ENCODE measurements at regions not wholly inside any gene's neighbourhood (a gene's known extent, or its start where the extent isn't known, plus 50 kb on each side); places are given as distances from the start of the nearest gene placed in this dataset.
"Not testable (repeated sequence)": the region's sequence is repeated elsewhere in the genome, so short reads cannot be mapped to it uniquely, and the experiment has no call there.

- DNase-seq (ENCODE audit: low read depth): no peak
These were observed 745.3 kb downstream of the NR2F1-AS1 start for GRCh38 chr5:92835712-92836111.

DNA sequence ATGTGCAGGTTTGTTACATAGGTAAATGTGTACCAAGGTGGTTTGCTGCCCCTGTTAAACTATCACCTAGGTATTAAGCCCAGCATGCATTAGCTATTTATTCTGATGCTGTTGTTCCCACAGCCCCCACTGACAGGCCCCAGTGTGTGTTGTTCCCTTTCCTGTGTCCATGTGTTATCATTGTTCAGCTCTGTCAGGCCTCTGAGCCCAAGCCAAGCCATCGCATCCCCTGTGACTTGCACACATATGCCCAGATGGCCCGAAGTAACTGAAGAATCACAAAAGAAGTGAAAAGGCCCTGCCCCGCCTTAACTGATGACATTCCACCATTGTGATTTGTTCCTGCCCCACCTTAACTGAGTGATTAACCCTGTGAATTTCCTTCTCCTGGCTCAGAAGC, 757.5 kb downstream of the NR2F1-AS1 start:
- DNase-seq (ENCODE audit: low read depth): not testable (repeated sequence)

GRCh38 chr5:92822183-92822582, 758.8 kb downstream of the NR2F1-AS1 start:
- no peak for DNase-seq (ENCODE audit: low read depth)

GRCh38 chr5:92809855-92810465, 771.1 kb downstream of the NR2F1-AS1 start:
- DNase-seq (ENCODE audit: low read depth): no peak

GRCh38 chr5:92808474-92808873, 772.5 kb downstream of the NR2F1-AS1 start:
- no peak for DNase-seq (ENCODE audit: low read depth)

- DNase-seq (ENCODE audit: low read depth): no peak
These were observed 773.9 kb downstream of the NR2F1-AS1 start for GRCh38 chr5:92807085-92807484.

- DNase-seq (ENCODE audit: low read depth): no peak
These were observed 775.6 kb downstream of the NR2F1-AS1 start for GRCh38 chr5:92805446-92805845.

GRCh38 chr5:92801911-92802310, 779.1 kb downstream of the NR2F1-AS1 start:
- DNase-seq (ENCODE audit: low read depth): no peak

DNA sequence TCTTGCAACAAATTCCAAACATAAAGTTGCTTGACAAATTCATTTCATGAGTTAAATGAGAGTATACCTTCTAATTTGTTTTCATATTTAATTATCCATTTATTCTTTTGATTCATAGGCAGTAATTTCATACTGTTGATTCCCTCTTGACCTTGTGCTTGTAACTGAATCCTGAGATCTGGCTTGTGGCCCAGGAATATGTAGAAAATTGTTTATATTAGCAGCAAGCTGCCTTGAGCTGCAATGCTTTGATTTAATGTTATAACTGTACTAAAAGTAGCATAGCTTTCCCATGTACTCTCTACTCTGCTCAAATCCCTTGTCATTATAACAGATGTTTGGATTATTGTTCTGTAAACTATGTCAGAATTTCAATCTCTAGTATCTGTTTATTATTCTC, 780.7 kb downstream of the NR2F1-AS1 start:
- DNase-seq (ENCODE audit: low read depth): peak; percentile 43

GRCh38 chr5:92795633-92796032, 785.4 kb downstream of the NR2F1-AS1 start:
- DNase-seq (ENCODE audit: low read depth): no peak

DNA sequence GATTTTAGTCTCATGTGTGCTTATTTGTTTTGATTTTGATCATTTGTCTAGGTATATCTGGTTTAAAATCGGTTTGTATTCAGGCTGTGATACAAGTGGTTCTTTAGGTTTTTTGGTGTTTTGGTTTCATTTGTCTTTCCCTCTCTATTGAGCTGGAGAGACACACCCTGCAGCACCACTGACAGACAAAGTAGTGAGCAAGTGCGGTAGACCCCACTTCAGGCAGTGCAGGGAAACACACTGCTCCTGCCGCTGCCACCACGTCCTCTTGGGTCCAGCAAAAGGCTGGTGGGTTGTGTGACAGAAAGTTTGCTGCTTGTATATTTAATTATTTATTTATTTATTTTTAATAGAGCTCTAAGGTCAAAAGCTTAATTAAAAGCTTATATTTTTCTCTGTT, 801.0 kb downstream of the NR2F1-AS1 start:
- no peak for DNase-seq (ENCODE audit: low read depth)

DNA sequence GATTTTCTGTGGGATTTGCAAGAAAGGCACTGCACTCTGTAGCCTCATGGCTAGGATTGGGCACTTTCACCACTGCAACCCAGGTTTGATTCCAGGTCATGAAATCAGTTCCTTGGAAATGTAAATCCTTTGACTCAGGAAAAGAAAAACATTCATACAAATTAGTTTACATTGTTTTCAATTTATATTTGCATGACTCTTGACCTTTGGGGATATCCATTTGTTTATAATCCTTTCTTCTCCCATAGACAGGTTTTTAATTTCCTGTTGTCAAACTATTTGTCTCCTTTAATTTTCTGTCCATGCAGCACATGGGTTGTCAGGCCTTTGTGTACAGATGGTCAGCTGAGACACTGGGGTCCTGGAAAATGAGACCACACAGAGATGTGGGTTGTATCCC, 801.5 kb downstream of the NR2F1-AS1 start:
- DNase-seq (ENCODE audit: low read depth): no peak

DNA sequence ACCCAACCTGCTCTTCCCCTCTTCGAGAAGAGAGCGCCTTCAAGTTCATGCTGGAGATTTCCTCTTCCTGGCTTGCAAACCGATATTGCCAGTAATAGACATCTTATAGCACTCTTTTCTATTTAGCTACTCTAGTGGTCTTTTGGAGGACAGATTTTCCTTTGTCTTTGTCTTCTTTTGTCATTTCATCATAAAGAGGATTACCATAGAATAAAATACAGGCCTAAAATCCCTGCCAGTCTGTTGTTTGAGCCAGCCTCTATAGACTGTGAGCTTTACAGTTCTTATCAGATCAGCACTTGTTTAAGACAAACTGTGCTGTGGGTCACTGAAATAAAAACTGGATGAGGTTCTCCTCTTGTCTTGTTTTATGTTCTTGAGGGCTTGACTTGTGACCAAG, 802.8 kb downstream of the NR2F1-AS1 start:
- no peak for DNase-seq (ENCODE audit: low read depth)

DNA sequence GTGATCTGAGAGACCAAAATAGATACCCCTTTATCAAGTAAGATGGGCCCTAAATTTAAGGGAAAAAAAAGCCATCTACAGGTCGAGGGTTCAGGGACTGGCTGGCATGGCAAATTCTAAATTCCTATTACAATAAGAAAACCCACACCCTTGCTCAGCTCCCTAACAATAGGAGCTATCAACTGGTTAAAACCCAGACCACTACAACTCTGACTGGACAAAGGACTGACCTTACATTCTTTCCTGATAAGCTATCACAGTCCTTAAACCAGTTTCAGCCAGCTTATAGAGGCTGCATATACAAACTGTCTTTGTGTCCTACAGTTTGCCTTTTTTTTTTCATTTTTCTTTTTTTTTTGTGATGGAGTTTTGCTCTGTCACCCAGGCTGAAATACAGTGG, 803.6 kb downstream of the NR2F1-AS1 start:
- no peak for DNase-seq (ENCODE audit: low read depth)

DNA sequence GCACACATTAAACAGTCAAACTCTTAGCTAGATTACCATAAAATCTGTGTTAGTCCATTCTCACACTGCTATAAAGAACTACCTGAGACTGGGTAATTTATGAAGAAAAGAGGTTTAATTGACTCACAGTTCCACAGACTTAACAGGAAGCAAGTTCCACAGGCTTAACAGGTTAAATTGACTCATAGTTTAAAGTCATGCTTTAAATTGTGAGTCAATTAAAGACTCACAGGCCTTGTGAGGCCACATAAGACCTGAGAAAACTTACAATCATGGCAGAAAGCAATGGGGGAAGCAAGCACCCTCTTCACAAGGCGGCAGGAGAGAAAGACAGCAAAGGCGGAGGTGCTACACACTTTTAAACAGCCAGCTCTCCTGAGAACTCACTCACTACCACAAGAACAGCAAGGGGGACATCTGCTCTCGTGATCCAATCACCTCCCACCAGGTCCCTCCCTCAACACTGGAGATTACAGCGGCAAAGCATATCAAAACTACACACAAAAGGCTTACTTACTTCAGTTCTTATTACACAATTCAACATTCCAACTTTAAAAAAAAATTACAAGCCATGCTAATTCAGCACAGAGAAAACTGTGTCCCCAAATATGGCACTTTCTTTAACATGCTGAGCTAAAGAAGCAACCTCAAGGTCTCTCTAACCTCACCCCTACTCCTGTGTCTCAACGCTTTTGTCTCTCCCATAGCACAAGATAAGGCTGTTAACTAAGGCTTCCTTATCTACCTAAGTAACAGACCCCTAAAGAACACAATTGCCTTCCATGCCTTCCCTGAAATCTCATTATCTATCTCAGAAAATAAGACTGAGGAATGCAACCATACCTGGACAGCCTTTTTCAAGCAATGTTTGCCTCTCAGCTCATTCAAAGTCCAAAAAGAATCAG, 805.1 kb downstream of the NR2F1-AS1 start:
- DNase-seq (ENCODE audit: low read depth): no peak

DNA sequence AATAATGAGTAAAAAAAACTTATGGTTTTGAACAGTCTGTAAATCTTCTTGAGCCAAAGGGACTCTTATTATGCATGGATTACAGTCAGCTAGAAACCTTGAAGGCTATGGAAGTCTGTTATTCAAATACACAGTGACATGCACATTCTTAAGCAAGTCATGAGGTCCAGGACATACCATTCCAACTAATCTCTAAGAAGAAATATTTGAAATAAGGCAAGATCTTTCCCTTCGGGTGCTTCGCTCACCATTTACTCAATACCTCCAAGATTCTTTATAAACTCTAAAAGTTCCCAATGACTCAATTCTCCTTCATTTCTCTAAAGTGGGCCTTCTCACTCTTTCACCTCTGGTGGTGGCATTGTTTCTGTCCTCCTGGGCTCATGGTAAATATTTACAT, 811.0 kb downstream of the NR2F1-AS1 start:
- no peak for DNase-seq (ENCODE audit: low read depth)

DNA sequence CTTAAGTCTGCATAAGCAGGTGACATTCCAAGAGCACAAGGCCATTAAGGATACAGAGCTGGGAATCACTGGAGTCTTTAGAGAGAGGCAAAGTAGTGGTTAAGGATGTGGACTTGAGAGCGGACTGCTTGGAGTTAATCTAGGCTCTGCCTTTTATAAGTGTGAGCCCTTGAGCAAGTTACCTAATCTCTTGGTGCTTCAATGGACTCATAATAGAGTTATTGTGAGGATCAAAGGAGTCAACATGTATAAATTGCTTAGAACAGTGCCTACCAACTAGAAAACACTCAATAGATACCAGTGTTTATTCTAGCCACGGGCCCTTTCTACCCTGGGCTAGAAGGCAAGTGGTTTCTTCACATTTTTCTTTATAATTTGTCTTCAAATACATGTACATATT, 819.4 kb downstream of the NR2F1-AS1 start:
- DNase-seq (ENCODE audit: low read depth): no peak

DNA sequence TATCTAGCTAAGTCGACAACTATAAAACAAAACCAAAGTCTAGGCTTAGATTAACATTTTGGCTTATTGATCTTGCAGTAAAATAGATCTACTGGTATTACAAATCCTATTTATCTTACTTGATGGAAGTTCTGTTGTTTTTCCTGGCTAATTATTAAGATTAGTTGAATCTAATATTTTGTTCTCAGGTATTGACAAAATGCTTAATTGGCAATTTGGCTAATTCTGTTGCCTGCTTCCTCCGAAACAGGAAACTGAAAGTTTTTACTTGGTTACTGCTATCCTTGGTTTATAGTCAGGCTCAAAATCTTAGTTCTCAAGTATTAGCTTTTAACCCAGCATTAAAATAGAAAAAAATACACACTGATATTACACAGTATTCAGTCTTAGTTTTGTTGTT, 820.5 kb downstream of the NR2F1-AS1 start:
- DNase-seq (ENCODE audit: low read depth): no peak

DNA sequence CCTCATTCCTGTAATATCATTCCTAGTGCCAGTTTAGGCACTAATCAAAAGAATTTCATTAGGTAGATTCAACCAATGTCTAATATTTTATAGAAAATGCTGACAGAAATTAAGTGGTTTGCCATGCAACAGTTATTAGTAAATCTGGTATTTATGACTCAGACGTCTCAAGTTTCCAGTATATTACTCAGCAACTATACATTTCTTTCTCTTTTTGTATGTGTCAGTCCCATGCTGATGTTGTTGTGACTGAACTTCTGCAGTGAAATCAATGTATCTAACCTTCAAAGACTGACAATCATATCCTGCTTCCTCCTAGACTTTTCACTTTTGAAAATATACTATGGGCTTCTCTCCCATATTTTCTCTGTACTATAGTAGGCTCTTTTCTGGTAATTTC, 822.5 kb downstream of the NR2F1-AS1 start:
- no peak for DNase-seq (ENCODE audit: low read depth)

DNA sequence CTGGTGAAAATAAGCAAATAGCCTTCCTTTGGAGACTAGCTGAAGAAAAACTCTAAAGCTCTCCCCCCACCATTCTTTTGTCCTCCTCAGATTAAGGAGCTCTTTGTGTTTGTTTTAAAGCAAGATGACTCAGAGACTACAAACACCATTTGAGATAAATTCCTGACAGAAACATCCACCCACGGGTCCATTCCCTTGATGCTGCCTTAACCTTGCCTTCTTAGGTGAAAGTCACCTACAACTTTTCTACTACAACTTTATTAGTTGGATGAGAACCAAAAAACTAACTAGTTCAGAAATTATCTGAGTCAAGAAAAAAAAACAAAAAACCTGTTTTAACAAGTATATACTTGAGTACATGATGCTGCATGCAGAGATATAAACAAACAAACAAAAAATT, 831.1 kb downstream of the NR2F1-AS1 start:
- DNase-seq (ENCODE audit: low read depth): peak; percentile 5

GRCh38 chr5:92748072-92748676, 832.8 kb downstream of the NR2F1-AS1 start:
- DNase-seq (ENCODE audit: low read depth): no peak

- DNase-seq (ENCODE audit: low read depth): no peak
These were observed 839.1 kb downstream of the NR2F1-AS1 start for GRCh38 chr5:92741906-92742305.

Data from myocyte (in vitro differentiated cells).